SK-N-SH (cell line): ENCODE measurements at regions not wholly inside any gene's neighbourhood (a gene's known extent, or its start where the extent isn't known, plus 50 kb on each side); places are given as distances from the start of the nearest gene placed in this dataset.

Experiments used
- CTCF ChIP-seq: fragments of 200-600 bp; sonication (generic); IDR thresholded peaks from 2 replicates; pipeline ENCODE4 v1.6.1; 2017; ENCODE audit warnings: antibody characterized with exemption, mild to moderate bottlenecking, moderate library complexity
- EP300 ChIP-seq, 2 experiments: IDR thresholded peaks; 2 replicates each; pipeline versions ENCODE4 v1.4.0 to v1.6.1; 2012; ENCODE audit warnings: borderline replicate concordance in 1 of 2, low read depth in 1 of 2, low read length in 1 of 2
- FOSL2 ChIP-seq: IDR thresholded peaks from 2 replicates; pipeline ENCODE4 v1.4.0; 2012; ENCODE audit warnings: low read depth, mild to moderate bottlenecking, moderate library complexity, borderline replicate concordance
- FOXJ3 ChIP-seq: sonication (generic); formaldehyde crosslinking; IDR thresholded peaks from 2 replicates; pipeline ENCODE4 v1.5.1; 2020; ENCODE audit warnings: mild to moderate bottlenecking, missing genetic modification reagents
- GATA2 ChIP-seq: sonication (generic); formaldehyde crosslinking; IDR thresholded peaks from 2 replicates; pipeline ENCODE4 v1.5.0; 2020; ENCODE audit warnings: mild to moderate bottlenecking, missing genetic modification reagents
- JUND ChIP-seq: IDR thresholded peaks from 2 replicates; pipeline ENCODE4 v1.4.0; 2012
- MEF2A ChIP-seq: IDR thresholded peaks from 2 replicates; pipeline ENCODE4 v1.4.0; 2012; ENCODE audit warnings: low read depth, borderline replicate concordance
- POLR2AphosphoS5 ChIP-seq: IDR thresholded peaks from 2 replicates; pipeline ENCODE4 v1.6.1; 2012; ENCODE audit warnings: low read depth, low read length
- RFX5 ChIP-seq: IDR thresholded peaks from 2 replicates; pipeline ENCODE4 v1.6.1; 2012; ENCODE audit warnings: mild to moderate bottlenecking, improper control_type of control experiment, low read length
- SIN3A ChIP-seq: IDR thresholded peaks from 2 replicates; pipeline ENCODE4 v1.6.1; 2012; ENCODE audit warnings: low read depth, mild to moderate bottlenecking, low read length, moderate library complexity, borderline replicate concordance
- TAF1 ChIP-seq: IDR thresholded peaks from 2 replicates; pipeline ENCODE4 v1.6.1; 2012; ENCODE audit warnings: low read depth, mild to moderate bottlenecking, low read length, moderate library complexity, borderline replicate concordance
- TF ChIP-seq, protein P1 (sequence below): fragments of 150-350 bp; IDR thresholded peaks from 2 replicates; pipeline ENCODE4 v1.6.1; 2017; ENCODE audit warnings: antibody characterized with exemption, low read length, low read depth, borderline replicate concordance
- TF ChIP-seq, protein P2 (sequence below): IDR thresholded peaks from 2 replicates; pipeline ENCODE4 v1.4.0; 2012; ENCODE audit warnings: low read depth, borderline replicate concordance

- TF ChIP-seq EP300 (IDR thresholded peaks at IDR 0.05; ENCODE audit: borderline replicate concordance in 1 of 2, low read depth in 1 of 2, low read length in 1 of 2) (no peak), FOXJ3 (CRISPR knock-in tag) (no peak), CTCF (no peak), FOSL2 (no peak), JUND (no peak), SIN3A (no peak), POLR2AphosphoS5 (no peak), TAF1 (no peak), RFX5 (no peak), GATA2 (CRISPR knock-in tag) (no peak), MEF2A (no peak)
- TF ChIP-seq, protein P1, sequence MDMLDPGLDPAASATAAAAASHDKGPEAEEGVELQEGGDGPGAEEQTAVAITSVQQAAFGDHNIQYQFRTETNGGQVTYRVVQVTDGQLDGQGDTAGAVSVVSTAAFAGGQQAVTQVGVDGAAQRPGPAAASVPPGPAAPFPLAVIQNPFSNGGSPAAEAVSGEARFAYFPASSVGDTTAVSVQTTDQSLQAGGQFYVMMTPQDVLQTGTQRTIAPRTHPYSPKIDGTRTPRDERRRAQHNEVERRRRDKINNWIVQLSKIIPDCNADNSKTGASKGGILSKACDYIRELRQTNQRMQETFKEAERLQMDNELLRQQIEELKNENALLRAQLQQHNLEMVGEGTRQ: no peak
- TF ChIP-seq, protein P2, sequence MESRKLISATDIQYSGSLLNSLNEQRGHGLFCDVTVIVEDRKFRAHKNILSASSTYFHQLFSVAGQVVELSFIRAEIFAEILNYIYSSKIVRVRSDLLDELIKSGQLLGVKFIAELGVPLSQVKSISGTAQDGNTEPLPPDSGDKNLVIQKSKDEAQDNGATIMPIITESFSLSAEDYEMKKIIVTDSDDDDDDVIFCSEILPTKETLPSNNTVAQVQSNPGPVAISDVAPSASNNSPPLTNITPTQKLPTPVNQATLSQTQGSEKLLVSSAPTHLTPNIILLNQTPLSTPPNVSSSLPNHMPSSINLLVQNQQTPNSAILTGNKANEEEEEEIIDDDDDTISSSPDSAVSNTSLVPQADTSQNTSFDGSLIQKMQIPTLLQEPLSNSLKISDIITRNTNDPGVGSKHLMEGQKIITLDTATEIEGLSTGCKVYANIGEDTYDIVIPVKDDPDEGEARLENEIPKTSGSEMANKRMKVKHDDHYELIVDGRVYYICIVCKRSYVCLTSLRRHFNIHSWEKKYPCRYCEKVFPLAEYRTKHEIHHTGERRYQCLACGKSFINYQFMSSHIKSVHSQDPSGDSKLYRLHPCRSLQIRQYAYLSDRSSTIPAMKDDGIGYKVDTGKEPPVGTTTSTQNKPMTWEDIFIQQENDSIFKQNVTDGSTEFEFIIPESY: no peak
Measured at GRCh38 chr15:61582092-61582491, 353.0 kb upstream of the RORA start.
